K562 (cell line): ENCODE measurements at regions not wholly inside any gene's neighbourhood (a gene's known extent, or its start where the extent isn't known, plus 50 kb on each side); places are given as distances from the start of the nearest gene placed in this dataset.

Experiments used
- BCOR ChIP-seq: fragments of 450-650 bp; IDR thresholded peaks from 2 replicates; pipeline ENCODE4 v1.6.1; 2016
- BRF1 ChIP-seq: IDR thresholded peaks from 3 replicates; pipeline ENCODE4 v1.6.1; 2011; ENCODE audit warnings: borderline replicate concordance, mild to moderate bottlenecking; ENCODE audit not compliant: insufficient read length; ENCODE audit errors: extremely low read depth
- C11orf30 ChIP-seq: fragments of 450-650 bp; IDR thresholded peaks from 2 replicates; pipeline ENCODE4 v1.6.1; 2016; ENCODE audit warnings: low read depth, mild to moderate bottlenecking
- HDAC6 ChIP-seq: IDR thresholded peaks from 2 replicates; pipeline ENCODE4 v1.6.1; 2012; ENCODE audit warnings: low read depth, mild to moderate bottlenecking, control low read depth, inconsistent platforms, low read length, moderate library complexity
- NEUROD1 ChIP-seq: fragments of 150-350 bp; IDR thresholded peaks from 2 replicates; pipeline ENCODE4 v1.6.1; 2014; ENCODE audit warnings: borderline replicate concordance, low read length, low read depth; ENCODE audit not compliant: partially characterized antibody
- NRF1 ChIP-seq, 2 experiments: fragments of 450-650 bp; IDR thresholded peaks in 1 of 2; conservative IDR thresholded peaks in 1 of 2; 2 replicates each; pipeline ENCODE4 v1.6.1; 2014; ENCODE audit warnings: mild to moderate bottlenecking in 2 of 2
- PHB2 ChIP-seq: fragments of 450-650 bp; IDR thresholded peaks from 2 replicates; pipeline ENCODE4 v1.6.1; 2017; ENCODE audit warnings: low read depth
- SIX5 ChIP-seq, 2 experiments: IDR thresholded peaks; 2 replicates each; pipeline ENCODE4 v1.6.1; 2011; ENCODE audit warnings: low read length in 2 of 2, borderline replicate concordance in 1 of 2, low read depth in 1 of 2, mild to moderate bottlenecking in 1 of 2, moderate library complexity in 1 of 2; ENCODE audit not compliant: insufficient read depth in 1 of 2
- TCF7 ChIP-seq: sonication (generic); IDR thresholded peaks from 2 replicates; pipeline ENCODE4 v1.6.1; 2016; ENCODE audit warnings: antibody characterized with exemption, borderline replicate concordance
- ZNF717 ChIP-seq: fragments of 250-450 bp; sonication (Bioruptor Pico); IDR thresholded peaks from 2 replicates; pipeline ENCODE4 v1.5.0; 2021
- TF ChIP-seq, protein P1 (sequence below): fragments of 250-450 bp; sonication (Bioruptor Pico); IDR thresholded peaks from 2 replicates; pipeline ENCODE4 v1.4.0; 2020; ENCODE audit warnings: mild to moderate bottlenecking, moderate library complexity, borderline replicate concordance
- TF ChIP-seq, protein P2 (sequence below): sonication (generic); formaldehyde crosslinking; IDR thresholded peaks from 2 replicates; pipeline ENCODE4 v1.8.0; 2023; ENCODE audit warnings: missing genetic modification reagents, mild to moderate bottlenecking, borderline replicate concordance

DNA sequence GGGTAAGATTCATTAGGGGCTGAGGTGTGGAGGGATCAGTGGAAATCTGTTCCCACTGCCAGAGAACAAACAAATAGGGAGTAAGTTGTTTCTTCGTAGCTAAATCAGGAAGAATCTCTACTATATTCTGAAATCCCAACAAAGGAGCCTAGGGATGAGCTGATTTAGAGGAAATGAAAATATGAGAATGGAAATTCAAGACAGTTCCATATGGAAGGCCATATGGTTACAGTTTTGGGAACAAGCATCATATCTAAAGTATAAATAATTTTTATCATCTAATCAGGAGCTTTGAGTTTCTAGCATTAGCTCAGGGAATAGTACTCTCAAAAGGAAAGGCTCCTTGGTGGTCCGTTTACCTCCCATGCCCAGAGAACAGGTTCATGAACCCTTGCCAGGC, 218.2 kb downstream of the AASDH start (continued):
- TF ChIP-seq, protein P1, sequence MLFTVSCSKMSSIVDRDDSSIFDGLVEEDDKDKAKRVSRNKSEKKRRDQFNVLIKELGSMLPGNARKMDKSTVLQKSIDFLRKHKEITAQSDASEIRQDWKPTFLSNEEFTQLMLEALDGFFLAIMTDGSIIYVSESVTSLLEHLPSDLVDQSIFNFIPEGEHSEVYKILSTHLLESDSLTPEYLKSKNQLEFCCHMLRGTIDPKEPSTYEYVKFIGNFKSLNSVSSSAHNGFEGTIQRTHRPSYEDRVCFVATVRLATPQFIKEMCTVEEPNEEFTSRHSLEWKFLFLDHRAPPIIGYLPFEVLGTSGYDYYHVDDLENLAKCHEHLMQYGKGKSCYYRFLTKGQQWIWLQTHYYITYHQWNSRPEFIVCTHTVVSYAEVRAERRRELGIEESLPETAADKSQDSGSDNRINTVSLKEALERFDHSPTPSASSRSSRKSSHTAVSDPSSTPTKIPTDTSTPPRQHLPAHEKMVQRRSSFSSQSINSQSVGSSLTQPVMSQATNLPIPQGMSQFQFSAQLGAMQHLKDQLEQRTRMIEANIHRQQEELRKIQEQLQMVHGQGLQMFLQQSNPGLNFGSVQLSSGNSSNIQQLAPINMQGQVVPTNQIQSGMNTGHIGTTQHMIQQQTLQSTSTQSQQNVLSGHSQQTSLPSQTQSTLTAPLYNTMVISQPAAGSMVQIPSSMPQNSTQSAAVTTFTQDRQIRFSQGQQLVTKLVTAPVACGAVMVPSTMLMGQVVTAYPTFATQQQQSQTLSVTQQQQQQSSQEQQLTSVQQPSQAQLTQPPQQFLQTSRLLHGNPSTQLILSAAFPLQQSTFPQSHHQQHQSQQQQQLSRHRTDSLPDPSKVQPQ (CRISPR knock-in tag): no peak
- TF ChIP-seq NRF1 (conservative IDR thresholded peaks at IDR 0.05 in 1 of 2, IDR thresholded peaks at IDR 0.05 in 1 of 2) (no peak), SIX5 (IDR thresholded peaks at IDR 0.05; ENCODE audit: borderline replicate concordance in 1 of 2, insufficient read depth in 1 of 2, low read depth in 1 of 2, low read length in 2 of 2) (no peak), PHB2 (no peak), BCOR (no peak), BRF1 (no peak), TCF7 (no peak), NEUROD1 (no peak), C11orf30 (no peak), HDAC6 (no peak), ZNF717 (CRISPR knock-in tag) (no peak)
- TF ChIP-seq, protein P2, sequence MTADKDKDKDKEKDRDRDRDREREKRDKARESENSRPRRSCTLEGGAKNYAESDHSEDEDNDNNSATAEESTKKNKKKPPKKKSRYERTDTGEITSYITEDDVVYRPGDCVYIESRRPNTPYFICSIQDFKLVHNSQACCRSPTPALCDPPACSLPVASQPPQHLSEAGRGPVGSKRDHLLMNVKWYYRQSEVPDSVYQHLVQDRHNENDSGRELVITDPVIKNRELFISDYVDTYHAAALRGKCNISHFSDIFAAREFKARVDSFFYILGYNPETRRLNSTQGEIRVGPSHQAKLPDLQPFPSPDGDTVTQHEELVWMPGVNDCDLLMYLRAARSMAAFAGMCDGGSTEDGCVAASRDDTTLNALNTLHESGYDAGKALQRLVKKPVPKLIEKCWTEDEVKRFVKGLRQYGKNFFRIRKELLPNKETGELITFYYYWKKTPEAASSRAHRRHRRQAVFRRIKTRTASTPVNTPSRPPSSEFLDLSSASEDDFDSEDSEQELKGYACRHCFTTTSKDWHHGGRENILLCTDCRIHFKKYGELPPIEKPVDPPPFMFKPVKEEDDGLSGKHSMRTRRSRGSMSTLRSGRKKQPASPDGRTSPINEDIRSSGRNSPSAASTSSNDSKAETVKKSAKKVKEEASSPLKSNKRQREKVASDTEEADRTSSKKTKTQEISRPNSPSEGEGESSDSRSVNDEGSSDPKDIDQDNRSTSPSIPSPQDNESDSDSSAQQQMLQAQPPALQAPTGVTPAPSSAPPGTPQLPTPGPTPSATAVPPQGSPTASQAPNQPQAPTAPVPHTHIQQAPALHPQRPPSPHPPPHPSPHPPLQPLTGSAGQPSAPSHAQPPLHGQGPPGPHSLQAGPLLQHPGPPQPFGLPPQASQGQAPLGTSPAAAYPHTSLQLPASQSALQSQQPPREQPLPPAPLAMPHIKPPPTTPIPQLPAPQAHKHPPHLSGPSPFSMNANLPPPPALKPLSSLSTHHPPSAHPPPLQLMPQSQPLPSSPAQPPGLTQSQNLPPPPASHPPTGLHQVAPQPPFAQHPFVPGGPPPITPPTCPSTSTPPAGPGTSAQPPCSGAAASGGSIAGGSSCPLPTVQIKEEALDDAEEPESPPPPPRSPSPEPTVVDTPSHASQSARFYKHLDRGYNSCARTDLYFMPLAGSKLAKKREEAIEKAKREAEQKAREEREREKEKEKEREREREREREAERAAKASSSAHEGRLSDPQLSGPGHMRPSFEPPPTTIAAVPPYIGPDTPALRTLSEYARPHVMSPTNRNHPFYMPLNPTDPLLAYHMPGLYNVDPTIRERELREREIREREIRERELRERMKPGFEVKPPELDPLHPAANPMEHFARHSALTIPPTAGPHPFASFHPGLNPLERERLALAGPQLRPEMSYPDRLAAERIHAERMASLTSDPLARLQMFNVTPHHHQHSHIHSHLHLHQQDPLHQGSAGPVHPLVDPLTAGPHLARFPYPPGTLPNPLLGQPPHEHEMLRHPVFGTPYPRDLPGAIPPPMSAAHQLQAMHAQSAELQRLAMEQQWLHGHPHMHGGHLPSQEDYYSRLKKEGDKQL (CRISPR knock-in tag): no peak
